GM12864 (cell line): ENCODE measurements at regions not wholly inside any gene's neighbourhood (a gene's known extent, or its start where the extent isn't known, plus 50 kb on each side); places are given as distances from the start of the nearest gene placed in this dataset.

Experiments used
- DNase-seq: peaks from one replicate; pipeline ENCODE4 v3.0.0-alpha.2; 2011; ENCODE audit warnings: low read depth
- H3K4me3 ChIP-seq: 2 replicates; pipeline ENCODE4 v1.5.1; 2011; ENCODE audit warnings: mild to moderate bottlenecking, low read depth, low read length, control low read depth
- CTCF ChIP-seq: IDR thresholded peaks from 2 replicates; pipeline ENCODE4 v1.5.1; 2011; ENCODE audit warnings: low read depth, mild to moderate bottlenecking, moderate library complexity, low read length, control low read depth, inconsistent platforms; ENCODE audit errors: missing control alignments

- no peak for DNase-seq
- H3K4me3 ChIP-seq = no peak overlapping the region
- TF ChIP-seq CTCF = no peak
Observed at GRCh38 chr5:58156361-58156760, 303.5 kb downstream of the PLK2 start.

DNA sequence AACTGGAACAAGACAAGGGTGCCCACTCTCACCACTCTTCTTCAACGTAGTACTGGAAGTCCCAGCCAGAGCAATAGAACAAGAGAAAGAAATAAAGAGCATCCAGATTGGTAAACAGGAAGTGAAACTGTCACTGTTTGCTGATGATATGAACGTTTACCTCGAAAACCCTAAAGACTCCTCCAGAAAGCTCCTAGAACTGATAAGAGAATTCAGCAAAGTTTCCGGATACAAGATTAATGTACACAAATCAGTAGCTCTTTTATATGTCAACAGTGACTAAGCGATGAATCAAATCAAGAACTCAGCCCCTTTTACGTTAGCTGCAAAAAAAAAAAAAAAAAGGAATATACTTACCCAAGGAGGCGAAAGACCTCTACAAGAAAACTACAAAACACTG lies 306.6 kb downstream of the PLK2 start:
- DNase-seq = no peak
- no peak for TF ChIP-seq CTCF
- H3K4me3 ChIP-seq = no peak overlapping the region

DNA sequence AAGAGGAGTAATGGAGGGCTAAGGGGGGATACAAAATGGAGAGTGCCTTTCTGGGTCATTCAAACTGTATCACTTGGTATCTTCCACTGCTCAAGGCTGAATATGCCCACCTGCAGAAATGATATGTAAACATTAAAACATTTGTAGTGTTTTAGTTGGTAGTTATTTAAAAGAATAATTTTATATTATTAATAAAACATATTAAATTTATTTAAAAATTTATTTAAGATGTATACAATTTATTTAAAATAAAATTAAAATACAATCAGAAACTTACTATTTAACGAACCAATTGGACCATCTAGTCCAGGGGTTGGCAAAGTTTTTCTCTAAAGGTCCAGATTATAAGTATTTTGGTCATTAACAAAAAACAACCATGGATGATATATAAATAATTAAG lies 308.5 kb downstream of the PLK2 start:
- no peak for DNase-seq
- no peak for TF ChIP-seq CTCF
- H3K4me3 ChIP-seq = no peak overlapping the region

DNA sequence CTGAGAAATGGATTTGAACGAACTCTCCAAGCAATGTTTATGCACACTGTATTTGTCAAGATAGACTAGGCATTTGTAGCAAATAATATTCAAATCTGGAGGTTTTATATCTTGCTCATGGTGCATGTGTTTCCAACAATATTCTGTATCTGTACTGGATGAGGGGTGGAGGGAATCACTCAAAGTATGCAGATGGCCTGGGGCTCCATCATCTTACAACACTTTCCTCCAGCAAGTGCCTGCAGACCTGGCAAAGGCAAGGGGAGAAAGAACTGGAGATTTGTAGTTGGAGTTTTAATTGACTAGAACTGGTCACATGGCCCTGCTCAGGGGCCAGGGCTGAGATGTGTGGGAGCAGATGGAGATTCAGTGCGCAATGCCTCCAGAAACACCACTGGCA lies 309.0 kb downstream of the PLK2 start:
- TF ChIP-seq CTCF = no peak
- DNase-seq = no peak
- H3K4me3 ChIP-seq = no peak overlapping the region

DNA sequence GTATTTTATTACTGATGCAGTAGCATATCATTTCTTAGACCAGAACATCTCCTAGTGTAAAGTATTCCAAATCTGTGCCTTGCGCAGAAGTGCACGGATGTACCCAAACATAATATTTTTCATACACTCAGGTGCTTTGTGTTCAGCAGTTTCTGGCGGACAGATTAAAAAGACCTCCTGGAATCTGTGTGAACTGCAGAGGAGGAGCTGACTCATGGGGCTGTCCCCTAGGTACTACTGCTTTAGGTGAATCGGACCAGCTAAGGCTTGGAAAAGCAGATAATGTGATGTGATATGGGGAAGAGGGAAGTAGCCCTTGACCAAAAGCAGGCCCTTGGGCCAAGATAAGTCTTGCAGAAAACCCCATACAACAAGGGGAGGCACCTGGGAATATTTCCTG lies 310.1 kb downstream of the PLK2 start:
- no peak overlapping the region for H3K4me3 ChIP-seq
- no peak for TF ChIP-seq CTCF
- no peak for DNase-seq

- DNase-seq = no peak
- TF ChIP-seq CTCF = no peak
- no peak overlapping the region for H3K4me3 ChIP-seq
Observed at GRCh38 chr5:58149345-58149744, 310.5 kb downstream of the PLK2 start.

GRCh38 chr5:58148254-58148775 lies 311.6 kb downstream of the PLK2 start:
- no peak for DNase-seq
- no peak for TF ChIP-seq CTCF
- H3K4me3 ChIP-seq = no peak overlapping the region
